HL-60 (cell line): ENCODE measurements at regions not wholly inside any gene's neighbourhood (a gene's known extent, or its start where the extent isn't known, plus 50 kb on each side); places are given as distances from the start of the nearest gene placed in this dataset.
"Not testable (repeated sequence)": the region's sequence is repeated elsewhere in the genome, so short reads cannot be mapped to it uniquely, and the experiment has no call there.

Experiments
- CTCF ChIP-seq: IDR thresholded peaks from one replicate; pipeline ENCODE4 v1.5.1; 2011; ENCODE audit warnings: low read length, control low read depth, inconsistent platforms; ENCODE audit not compliant: insufficient read depth
- REST ChIP-seq: IDR thresholded peaks from 2 replicates; pipeline ENCODE4 v1.6.1; 2012; ENCODE audit warnings: low read depth; ENCODE audit not compliant: insufficient replicate concordance

DNA sequence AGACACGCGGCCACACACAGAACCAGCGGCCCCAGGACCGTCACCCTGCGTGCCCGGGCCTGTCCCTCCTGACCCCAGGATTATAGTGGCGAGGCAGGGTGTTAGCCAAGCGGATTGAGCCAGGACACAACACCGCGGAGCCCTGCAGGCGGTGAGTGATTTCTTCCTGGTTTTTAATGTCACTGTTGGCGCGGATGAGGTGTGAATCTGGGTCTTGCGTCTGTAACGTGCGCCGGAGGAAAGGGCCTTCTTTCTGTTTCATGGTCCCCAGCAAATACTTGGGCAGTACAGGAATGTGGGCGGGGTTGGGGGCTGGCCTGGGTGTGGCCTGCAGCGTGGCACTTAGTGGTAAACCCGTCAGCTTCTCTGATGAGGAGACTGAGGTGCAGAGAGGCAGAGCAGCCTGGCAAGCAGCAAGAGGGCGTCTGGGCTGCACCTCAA lies 154.9 kb downstream of the NPIPB11 start:
- TF ChIP-seq CTCF, REST: not testable (repeated sequence)
